HG03196 (cell line): ENCODE measurements at regions not wholly inside any gene's neighbourhood (a gene's known extent, or its start where the extent isn't known, plus 50 kb on each side); places are given as distances from the start of the nearest gene placed in this dataset.
A peak's percentile ranks its signal among the peaks of the same experiment; 100 is the strongest.
"Not testable (repeated sequence)": the region's sequence is repeated elsewhere in the genome, so short reads cannot be mapped to it uniquely, and the experiment has no call there.

Experiments used
- ATAC-seq: cut with Tn5 transposase; IDR thresholded peaks from one replicate; pipeline ENCODE4 v1.9.1; 2021; ENCODE audit not compliant: unreplicated experiment

GRCh38 chr3:138890555-138891187 is 55.9 kb upstream of the PIK3CB start:
- peak; percentile 56 for ATAC-seq

- no peak for ATAC-seq
These were observed 55.1 kb upstream of the PIK3CB start for GRCh38 chr3:138889792-138890191.

GRCh38 chr3:138888560-138888959 is 53.8 kb upstream of the PIK3CB start:
- no peak for ATAC-seq

- ATAC-seq = not testable (repeated sequence)
These were observed 51.4 kb upstream of the PIK3CB start for GRCh38 chr3:138886096-138886495.
